ENCODE measurements at regions not wholly inside any gene's neighbourhood (a gene's known extent, or its start where the extent isn't known, plus 50 kb on each side); places are given as distances from the start of the nearest gene placed in this dataset.
"Not testable (repeated sequence)": the region's sequence is repeated elsewhere in the genome, so short reads cannot be mapped to it uniquely, and the experiment has no call there.

- no peak for DNase-seq
Observed at GRCh38 chr11:37364246-37364839, 766.3 kb upstream of the RAG2 start.

- DNase-seq = peak; percentile 44
Observed at GRCh38 chr11:37353192-37353591, 755.2 kb upstream of the RAG2 start.

- DNase-seq = peak; percentile 14
Observed at GRCh38 chr11:37352485-37352884, 754.4 kb upstream of the RAG2 start.

- no peak for DNase-seq
Observed at GRCh38 chr11:37343290-37343689, 745.3 kb upstream of the RAG2 start.

- DNase-seq = no peak
Observed at GRCh38 chr11:37336401-37336800, 738.4 kb upstream of the RAG2 start.

- DNase-seq = no peak
Observed at GRCh38 chr11:37333345-37333744, 735.3 kb upstream of the RAG2 start.

GRCh38 chr11:37323843-37324242, 725.8 kb upstream of the RAG2 start:
- DNase-seq = no peak

- no peak for DNase-seq
Observed at GRCh38 chr11:37322333-37323194, 724.5 kb upstream of the RAG2 start.

- DNase-seq = no peak
Observed at GRCh38 chr11:37320921-37321320, 722.9 kb upstream of the RAG2 start.

- no peak for DNase-seq
Observed at GRCh38 chr11:37317803-37318202, 719.8 kb upstream of the RAG2 start.

- no peak for DNase-seq
Observed at GRCh38 chr11:37313266-37313665, 715.2 kb upstream of the RAG2 start.

GRCh38 chr11:37306563-37306962, 708.5 kb upstream of the RAG2 start:
- no peak for DNase-seq

- DNase-seq = not testable (repeated sequence)
Observed at GRCh38 chr11:37301405-37301804, 703.4 kb upstream of the RAG2 start.

- DNase-seq = no peak
Observed at GRCh38 chr11:37298173-37298572, 700.1 kb upstream of the RAG2 start.

GRCh38 chr11:37286890-37287289, 688.9 kb upstream of the RAG2 start:
- DNase-seq = no peak

- no peak for DNase-seq
Observed at GRCh38 chr11:37282367-37282766, 684.3 kb upstream of the RAG2 start.

GRCh38 chr11:37280200-37280599, 682.2 kb upstream of the RAG2 start:
- no peak for DNase-seq

- DNase-seq = no peak
Observed at GRCh38 chr11:37277896-37278465, 679.9 kb upstream of the RAG2 start.

- DNase-seq = no peak
Observed at GRCh38 chr11:37264783-37265182, 666.7 kb upstream of the RAG2 start.

GRCh38 chr11:37264060-37264459, 666.0 kb upstream of the RAG2 start:
- no peak for DNase-seq

- DNase-seq = not testable (repeated sequence)
Observed at GRCh38 chr11:37263467-37263866, 665.4 kb upstream of the RAG2 start.

- no peak for DNase-seq
Observed at GRCh38 chr11:37259734-37260133, 661.7 kb upstream of the RAG2 start.

GRCh38 chr11:37248145-37248544, 650.1 kb upstream of the RAG2 start:
- DNase-seq = no peak

GRCh38 chr11:37246092-37246491, 648.1 kb upstream of the RAG2 start:
- DNase-seq = not testable (repeated sequence)
